NCI-H82 treated with DMSO at 0.1 percent for 48 hours (cell line): ENCODE measurements at regions not wholly inside any gene's neighbourhood (a gene's known extent, or its start where the extent isn't known, plus 50 kb on each side); places are given as distances from the start of the nearest gene placed in this dataset.

Source experiments
- DNase-seq: peaks from one replicate; lab custom pipeline; 2025; ENCODE audit not compliant: unreplicated experiment; lab: John Stamatoyannopoulos, UW

GRCh38 chr10:128485701-128486235 is 359.5 kb upstream of the MKI67 start:
- no peak for DNase-seq

GRCh38 chr10:128487517-128487916 is 361.3 kb upstream of the MKI67 start:
- no peak for DNase-seq

- no peak for DNase-seq
Observed at GRCh38 chr10:128489324-128490247, 363.4 kb upstream of the MKI67 start.

GRCh38 chr10:128491686-128492085 is 365.5 kb upstream of the MKI67 start:
- no peak for DNase-seq

GRCh38 chr10:128493811-128494210 is 367.6 kb upstream of the MKI67 start:
- DNase-seq, result no peak

- no peak for DNase-seq
Observed at GRCh38 chr10:128494665-128495064, 368.4 kb upstream of the MKI67 start.

GRCh38 chr10:128497660-128498377 is 371.6 kb upstream of the MKI67 start:
- no peak for DNase-seq

GRCh38 chr10:128498378-128498730 is 372.1 kb upstream of the MKI67 start:
- DNase-seq, result no peak

- no peak for DNase-seq
Observed at GRCh38 chr10:128498746-128499145, 372.5 kb upstream of the MKI67 start.

GRCh38 chr10:128499486-128499885 is 373.3 kb upstream of the MKI67 start:
- no peak for DNase-seq

- no peak for DNase-seq
Observed at GRCh38 chr10:128499956-128500355, 373.7 kb upstream of the MKI67 start.

- DNase-seq, result no peak
Observed at GRCh38 chr10:128500642-128501041, 374.4 kb upstream of the MKI67 start.

GRCh38 chr10:128505346-128505745 is 379.1 kb upstream of the MKI67 start:
- no peak for DNase-seq

GRCh38 chr10:128506423-128506822 is 380.2 kb upstream of the MKI67 start:
- no peak for DNase-seq

- no peak for DNase-seq
Observed at GRCh38 chr10:128507066-128507465, 380.8 kb upstream of the MKI67 start.

- no peak for DNase-seq
Observed at GRCh38 chr10:128511284-128511683, 385.1 kb upstream of the MKI67 start.

- DNase-seq, result no peak
Observed at GRCh38 chr10:128512767-128513166, 386.5 kb upstream of the MKI67 start.

- no peak for DNase-seq
Observed at GRCh38 chr10:128514536-128514935, 388.3 kb upstream of the MKI67 start.

- DNase-seq, result no peak
Observed at GRCh38 chr10:128516180-128516579, 390.0 kb upstream of the MKI67 start.

- no peak for DNase-seq
Observed at GRCh38 chr10:128517167-128517566, 390.9 kb upstream of the MKI67 start.

GRCh38 chr10:128518000-128518399 is 391.8 kb upstream of the MKI67 start:
- DNase-seq, result no peak

- DNase-seq, result no peak
Observed at GRCh38 chr10:128519581-128519980, 393.4 kb upstream of the MKI67 start.
